Brain microvascular endothelial cell (primary cell): ENCODE measurements at regions not wholly inside any gene's neighbourhood (a gene's known extent, or its start where the extent isn't known, plus 50 kb on each side); places are given as distances from the start of the nearest gene placed in this dataset.

ENCODE experiments used
- DNase-seq: peaks from one replicate; pipeline ENCODE4 v3.0.0-alpha.2; 2020
- H3K27ac ChIP-seq: fragments of 250-450 bp; sonication (Bioruptor Pico); 2 replicates; pipeline ENCODE4 v1.5.1; 2020; ENCODE audit warnings: mild to moderate bottlenecking, moderate library complexity
- H3K27me3 ChIP-seq: fragments of 250-450 bp; sonication (Bioruptor Pico); replicated peaks from 2 replicates; pipeline ENCODE4 v1.5.1; 2020; ENCODE audit warnings: mild to moderate bottlenecking
- H3K36me3 ChIP-seq: fragments of 250-450 bp; sonication (Bioruptor Pico); replicated peaks from 2 replicates; pipeline ENCODE4 v1.5.1; 2020; ENCODE audit warnings: mild to moderate bottlenecking
- H3K4me3 ChIP-seq: 2 replicates; pipeline ENCODE4 v1.5.1; 2011; ENCODE audit warnings: low read depth, mild to moderate bottlenecking, control low read depth, low read length, moderate library complexity
- in situ Hi-C: cut with HindIII; loops from 2 replicates; pipeline ENCODE4 v1.10.0; 2017; ENCODE audit warnings: low sequenced_read_pairs, low pct_ligation_motif_present
- TF ChIP-seq, protein P1 (sequence below): IDR thresholded peaks from 2 replicates; pipeline ENCODE4 v1.5.1; 2011; ENCODE audit warnings: low read depth, mild to moderate bottlenecking, moderate library complexity, low read length, control low read depth, inconsistent platforms; ENCODE audit errors: missing control alignments

DNA sequence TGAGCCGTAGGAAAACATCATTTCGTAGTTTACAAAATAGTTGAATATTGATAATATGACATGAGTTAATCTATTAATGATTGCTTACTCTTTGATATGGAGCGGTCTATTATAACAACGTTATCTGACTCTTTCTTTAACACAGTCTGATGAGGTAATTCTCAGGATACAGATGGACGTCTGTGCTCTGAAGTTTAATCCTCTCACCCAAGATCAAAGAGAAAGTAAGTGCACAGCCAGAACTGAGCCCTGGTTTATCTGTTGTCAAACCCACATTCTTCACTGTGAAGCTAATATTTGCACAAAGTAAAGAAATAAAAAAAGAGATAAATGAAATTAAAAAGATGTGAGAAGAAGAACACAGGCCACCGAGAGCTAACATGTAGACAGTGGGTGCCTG is 190.9 kb upstream of the COPS8 start:
- H3K27ac ChIP-seq = no peak overlapping the region
- H3K4me3 ChIP-seq = no peak overlapping the region
- DNase-seq = no peak
- H3K36me3 ChIP-seq = no peaks in the 10 kb centered on the region
- H3K27me3 ChIP-seq = no peaks in the 10 kb centered on the region
- TF ChIP-seq, protein P1, sequence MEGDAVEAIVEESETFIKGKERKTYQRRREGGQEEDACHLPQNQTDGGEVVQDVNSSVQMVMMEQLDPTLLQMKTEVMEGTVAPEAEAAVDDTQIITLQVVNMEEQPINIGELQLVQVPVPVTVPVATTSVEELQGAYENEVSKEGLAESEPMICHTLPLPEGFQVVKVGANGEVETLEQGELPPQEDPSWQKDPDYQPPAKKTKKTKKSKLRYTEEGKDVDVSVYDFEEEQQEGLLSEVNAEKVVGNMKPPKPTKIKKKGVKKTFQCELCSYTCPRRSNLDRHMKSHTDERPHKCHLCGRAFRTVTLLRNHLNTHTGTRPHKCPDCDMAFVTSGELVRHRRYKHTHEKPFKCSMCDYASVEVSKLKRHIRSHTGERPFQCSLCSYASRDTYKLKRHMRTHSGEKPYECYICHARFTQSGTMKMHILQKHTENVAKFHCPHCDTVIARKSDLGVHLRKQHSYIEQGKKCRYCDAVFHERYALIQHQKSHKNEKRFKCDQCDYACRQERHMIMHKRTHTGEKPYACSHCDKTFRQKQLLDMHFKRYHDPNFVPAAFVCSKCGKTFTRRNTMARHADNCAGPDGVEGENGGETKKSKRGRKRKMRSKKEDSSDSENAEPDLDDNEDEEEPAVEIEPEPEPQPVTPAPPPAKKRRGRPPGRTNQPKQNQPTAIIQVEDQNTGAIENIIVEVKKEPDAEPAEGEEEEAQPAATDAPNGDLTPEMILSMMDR = no peak
- in situ Hi-C loops = no loop called here

GRCh38 chr2:236895497-236895896 is 190.2 kb upstream of the COPS8 start:
- H3K27ac ChIP-seq = no peak overlapping the region
- DNase-seq = no peak
- in situ Hi-C loops = no loop called here
- no peaks in the 10 kb centered on the region for H3K36me3 ChIP-seq
- TF ChIP-seq, protein P1 = no peak
- H3K27me3 ChIP-seq = no peaks in the 10 kb centered on the region
- no peak overlapping the region for H3K4me3 ChIP-seq

DNA sequence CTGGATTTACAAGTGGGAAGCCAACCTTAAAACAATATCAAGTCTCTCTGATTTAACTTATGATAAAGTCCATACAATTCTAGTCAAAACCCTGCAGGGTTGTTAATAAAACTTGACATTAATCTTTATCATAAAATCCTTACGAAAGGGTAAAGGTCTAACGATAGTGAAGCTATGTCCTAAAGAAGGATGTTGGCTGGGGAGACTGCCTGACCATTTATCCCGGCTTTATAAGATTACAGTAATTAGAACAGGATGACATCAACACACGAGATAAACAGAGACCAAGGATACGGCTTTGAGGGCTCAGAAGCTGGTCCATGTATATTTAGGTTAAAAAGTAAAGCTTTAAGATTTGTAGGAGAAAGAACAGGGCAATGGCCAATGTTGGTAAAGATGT is 189.0 kb upstream of the COPS8 start:
- DNase-seq = no peak
- H3K27ac ChIP-seq = no peak overlapping the region
- no peaks in the 10 kb centered on the region for H3K27me3 ChIP-seq
- no peak overlapping the region for H3K4me3 ChIP-seq
- H3K36me3 ChIP-seq = no peaks in the 10 kb centered on the region
- TF ChIP-seq, protein P1 = no peak
- in situ Hi-C loops = no loop called here

GRCh38 chr2:236899146-236899545 is 186.5 kb upstream of the COPS8 start:
- H3K27ac ChIP-seq = no peak overlapping the region
- TF ChIP-seq, protein P1 = no peak
- no peaks in the 10 kb centered on the region for H3K36me3 ChIP-seq
- no peak for DNase-seq
- in situ Hi-C loops = no loop called here
- no peaks in the 10 kb centered on the region for H3K27me3 ChIP-seq
- no peak overlapping the region for H3K4me3 ChIP-seq

DNA sequence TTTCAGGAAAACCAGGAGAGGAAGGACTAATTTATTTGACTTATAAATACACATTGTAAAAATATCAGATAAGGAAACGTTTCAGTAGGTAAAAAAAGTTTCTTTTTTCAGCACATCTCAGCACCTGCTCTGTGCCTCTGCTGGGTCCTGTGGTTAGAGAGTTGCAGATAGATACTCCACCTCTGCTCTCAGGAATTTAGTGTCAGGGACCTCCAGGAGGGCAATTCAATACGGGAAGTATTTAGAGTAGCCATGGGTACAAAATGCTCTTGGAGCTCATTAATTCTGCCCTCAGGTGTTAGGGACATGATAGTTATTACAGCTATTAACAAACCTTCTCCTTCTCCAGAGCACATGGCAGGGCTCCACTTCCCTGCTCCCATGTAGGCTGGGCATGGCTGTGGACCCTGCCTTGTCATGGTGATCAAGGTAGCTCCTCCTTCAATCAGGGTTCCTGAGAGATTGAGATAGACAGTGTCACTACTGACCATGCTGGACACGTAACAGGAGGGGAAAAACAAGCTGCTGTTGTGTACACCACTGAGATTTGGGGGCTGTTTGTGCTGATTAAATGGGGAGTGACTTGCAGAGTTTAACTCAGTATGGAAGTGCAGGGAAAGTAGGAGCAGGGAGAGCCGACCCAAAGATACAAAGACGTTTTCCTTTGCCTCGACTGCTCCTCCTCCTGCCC is 185.6 kb upstream of the COPS8 start:
- H3K36me3 ChIP-seq = no peaks in the 10 kb centered on the region
- in situ Hi-C loops = no loop called here
- DNase-seq = no peak
- H3K27ac ChIP-seq = no peak overlapping the region
- TF ChIP-seq, protein P1 = no peak
- H3K27me3 ChIP-seq = no peaks in the 10 kb centered on the region
- H3K4me3 ChIP-seq = no peak overlapping the region

DNA sequence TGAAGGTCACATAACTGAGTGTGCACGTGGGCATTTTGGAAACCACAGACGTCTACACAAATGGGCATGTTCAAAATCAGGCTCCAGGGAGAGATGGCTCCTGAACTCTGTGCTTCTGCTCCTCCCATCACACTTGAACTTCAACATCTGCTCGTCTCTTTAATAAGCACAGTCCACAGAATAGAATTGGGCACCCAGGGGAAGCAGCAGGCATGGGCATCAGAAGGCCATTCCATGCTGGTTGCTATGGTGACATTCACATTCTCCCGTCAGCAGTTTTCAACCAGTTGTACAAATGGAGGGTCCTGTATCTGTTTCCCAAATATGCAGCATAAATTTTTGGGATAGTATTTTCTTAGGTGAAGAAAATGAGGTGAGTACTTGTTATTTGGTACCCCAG is 183.7 kb upstream of the COPS8 start:
- TF ChIP-seq, protein P1 = no peak
- in situ Hi-C loops = no loop called here
- peaks cover 2% of the 10 kb centered on the region for H3K27me3 ChIP-seq
- DNase-seq = no peak
- no peaks in the 10 kb centered on the region for H3K36me3 ChIP-seq
- no peak overlapping the region for H3K4me3 ChIP-seq
- H3K27ac ChIP-seq = no peak overlapping the region
